ENCODE measurements at regions not wholly inside any gene's neighbourhood (a gene's known extent, or its start where the extent isn't known, plus 50 kb on each side); places are given as distances from the start of the nearest gene placed in this dataset.
A peak's percentile ranks its signal among the peaks of the same experiment; 100 is the strongest.

DNA sequence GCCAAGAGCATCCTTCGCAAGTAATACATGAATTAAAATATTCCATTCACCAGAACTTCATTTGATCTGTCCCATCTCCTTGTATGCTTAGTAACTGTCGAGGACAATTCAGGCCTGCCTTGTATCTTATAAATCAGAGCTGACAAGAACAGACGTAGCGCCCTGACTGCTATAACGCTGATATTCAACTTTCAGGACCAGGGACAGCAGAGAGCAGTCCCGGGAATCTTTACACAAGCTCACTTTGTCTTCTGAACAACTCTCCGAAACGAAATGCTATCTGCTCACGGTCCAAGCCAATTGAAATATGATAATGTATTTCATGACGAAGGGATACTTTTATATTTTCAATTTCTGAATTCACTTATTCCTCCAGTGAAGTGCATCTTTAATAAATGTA is 175.7 kb downstream of the VCY1B start:
- Histone ChIP-seq H3K23ac (ENCODE audit: insufficient read length) (no peak overlapping the region), H4K91ac (replicated peaks; ENCODE audit: insufficient read length, low read length) (no peak overlapping the region), H2AK5ac (ENCODE audit: low read depth, low read length) (no peak overlapping the region), H4K20me1 (replicated peaks in 1 of 2; ENCODE audit: control insufficient read depth in 1 of 2, insufficient read depth in 2 of 2, low read length in 2 of 2) (no peaks in the 10 kb centered on the region), H2BK12ac (ENCODE audit: low read depth, low read length) (no peak overlapping the region), H4K8ac (ENCODE audit: extremely low read depth, insufficient read depth, low read length) (no peak overlapping the region), H3K27ac (ENCODE audit: low read depth, low read length) (no peak overlapping the region), H2BK20ac (ENCODE audit: low read length) (no peak overlapping the region), H2BK15ac (ENCODE audit: low read length) (no peak overlapping the region), H2BK5ac (ENCODE audit: low read depth, low read length) (no peak overlapping the region), H3K27me3 (replicated peaks in 1 of 4; ENCODE audit: control insufficient read depth in 3 of 4, extremely low read depth in 1 of 4, insufficient read depth in 3 of 4, low read length in 3 of 4) (no peaks in the 10 kb centered on the region), H3K4me2 (ENCODE audit: insufficient read depth in 1 of 2, low read depth in 2 of 2, low read length in 2 of 2) (no peak overlapping the region), H3K23me2 (ENCODE audit: low read depth, low read length) (no peaks in the 10 kb centered on the region), H2BK120ac (replicated peaks; ENCODE audit: low read depth, low read length) (no peak overlapping the region), H2AFZ (ENCODE audit: low read length) (no peak overlapping the region), H3K9me3 (ENCODE audit: insufficient read depth in 2 of 2, low read depth in 1 of 2, low read length in 1 of 2) (no peaks in the 10 kb centered on the region), H3K14ac (ENCODE audit: insufficient read length) (no peak overlapping the region), H3K4me3 (ENCODE audit: extremely low read depth in 1 of 4, insufficient read depth in 2 of 4, low read depth in 3 of 4, low read length in 4 of 4) (no peak overlapping the region), H4K5ac (ENCODE audit: insufficient read length, low read depth, low read length) (no peak overlapping the region), H3K9ac (replicated peaks in 1 of 4; ENCODE audit: extremely low read depth in 1 of 4, low read depth in 3 of 4, low read length in 3 of 4) (no peak overlapping the region), H3K56ac (replicated peaks; ENCODE audit: insufficient read length, low read depth, low read length) (no peak overlapping the region), H3K79me1 (ENCODE audit: low read depth, low read length) (no peaks in the 10 kb centered on the region), H3K36me3 (ENCODE audit: control insufficient read depth in 2 of 4, insufficient read depth in 4 of 4, low read length in 3 of 4) (no peaks in the 10 kb centered on the region), H3K4ac (replicated peaks; ENCODE audit: insufficient read length, low read depth, low read length) (no peak overlapping the region), H3K4me1 (replicated peaks in 1 of 4; ENCODE audit: control insufficient read depth in 3 of 4, insufficient read depth in 4 of 4, low read length in 3 of 4) (no peaks in the 10 kb centered on the region), H3K79me2 (ENCODE audit: control insufficient read depth in 1 of 2, insufficient read depth in 2 of 2, low read length in 2 of 2) (no peaks in the 10 kb centered on the region), H3K18ac (ENCODE audit: extremely low read depth, low read length) (no peak overlapping the region)
- ChIA-PET CTCF (ENCODE audit: partially characterized antibody) (no interaction called here), POLR2A (ENCODE audit: partially characterized antibody) (no interaction called here)
- DNase-seq (ENCODE audit: low read depth in 1 of 2, low spot score in 2 of 2) (peak in 1 of 2 experiments; percentile 43), FAIRE-seq (peak; percentile 32)
- 55% methylated on average over 10 of the region's 10 CpGs; no CpG with 5 or more reads in 1 of the 2 experiments for WGBS, 2 experiments (ENCODE audit: extremely low coverage in 1 of 2, insufficient coverage in 1 of 2, insufficient read length in 1 of 2, insufficient replicate concordance in 2 of 2, low coverage in 1 of 2, low lambda C conversion rate in 2 of 2, missing lambda C conversion rate in 1 of 2)
- TF ChIP-seq TAF7 (optimal IDR thresholded peaks at IDR 0.05; ENCODE audit: borderline replicate concordance, low read depth, low read length): no peak
- TF ChIP-seq RAD21 (IDR thresholded peaks at IDR 0.05 in 1 of 2, conservative IDR thresholded peaks at IDR 0.05 in 1 of 2; ENCODE audit: low read depth in 2 of 2, low read length in 2 of 2): 0 out of 4 replicates have a peak, but pooled peaks of 1 of the 2 experiments have one; percentile 10
- TF ChIP-seq CREB1 (IDR thresholded peaks at IDR 0.05): no peak
- TF ChIP-seq, protein P1, sequence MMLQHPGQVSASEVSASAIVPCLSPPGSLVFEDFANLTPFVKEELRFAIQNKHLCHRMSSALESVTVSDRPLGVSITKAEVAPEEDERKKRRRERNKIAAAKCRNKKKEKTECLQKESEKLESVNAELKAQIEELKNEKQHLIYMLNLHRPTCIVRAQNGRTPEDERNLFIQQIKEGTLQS (IDR thresholded peaks at IDR 0.05; ENCODE audit: insufficient read depth, low read depth, low read length): no peak
- no peak for TF ChIP-seq GTF2F1 (IDR thresholded peaks at IDR 0.05; ENCODE audit: borderline replicate concordance, low read depth, low read length)
- TF ChIP-seq POLR2A (IDR thresholded peaks at IDR 0.05; ENCODE audit: control extremely low read depth in 1 of 2, low read depth in 2 of 2, low read length in 2 of 2): no peak
